ENCODE measurements at regions not wholly inside any gene's neighbourhood (a gene's known extent, or its start where the extent isn't known, plus 50 kb on each side); places are given as distances from the start of the nearest gene placed in this dataset.

GRCh38 chr5:44927115-44927733 lies 118.5 kb downstream of the MRPS30 start:
- ChIA-PET POLR2A (no interaction called here), CTCF (no interaction called here)
- no peaks in the 10 kb centered on the region for H3K4me1 ChIP-seq
- TF ChIP-seq ATOH8 (CRISPR knock-in tag; IDR thresholded peaks at IDR 0.05; ENCODE audit: low read depth) (no peak), RARB (CRISPR knock-in tag; IDR thresholded peaks at IDR 0.05) (no peak)
- H3K9me3 ChIP-seq, result no peaks in the 10 kb centered on the region
- H3K27ac ChIP-seq, result no peak overlapping the region
- 34% methylated on average over 3 of the region's 3 CpGs for WGBS (ENCODE audit: missing lambda C conversion rate)
- no peak overlapping the region for H3K4me3 ChIP-seq
- no peak overlapping the region for H3K4me2 ChIP-seq
- no peak for DNase-seq (ENCODE audit: low read depth in 1 of 2, low spot score in 1 of 2)
- no peak for FAIRE-seq
- ATAC-seq, result no peak

- Histone ChIP-seq H3K4me1 (no peaks in the 10 kb centered on the region), H3K9me3 (no peaks in the 10 kb centered on the region; the same call in 2 of the 3 replicates), H3K4me2 (no peak overlapping the region), H3K27ac (no peak overlapping the region), H3K4me3 (no peak overlapping the region)
- TF ChIP-seq GATA3 (IDR thresholded peaks at IDR 0.05; ENCODE audit: borderline replicate concordance) (no peak), JUN (IDR thresholded peaks at IDR 0.05) (no peak), REST (IDR thresholded peaks at IDR 0.05) (no peak), FOSB (CRISPR knock-in tag; IDR thresholded peaks at IDR 0.05) (no peak), HMGXB4 (CRISPR knock-in tag; IDR thresholded peaks at IDR 0.05; ENCODE audit: borderline replicate concordance) (no peak), POLR2AphosphoS2 (conservative IDR thresholded peaks at IDR 0.05; ENCODE audit: low read length) (no peak), POLR2A (IDR thresholded peaks at IDR 0.05; ENCODE audit: low read length) (no peak), JUNB (IDR thresholded peaks at IDR 0.05) (no peak), MAFK (IDR thresholded peaks at IDR 0.05; ENCODE audit: partially characterized antibody) (no peak), EP300 (IDR thresholded peaks at IDR 0.05) (no peak), HOXB5 (CRISPR knock-in tag; IDR thresholded peaks at IDR 0.05) (no peak), HEYL (CRISPR knock-in tag; IDR thresholded peaks at IDR 0.05) (no peak), NPAS2 (CRISPR knock-in tag; IDR thresholded peaks at IDR 0.05; ENCODE audit: borderline replicate concordance) (no peak)
- ChIA-PET CTCF (no interaction called here), POLR2A (no interaction called here)
- no peak for ATAC-seq
- FAIRE-seq, result no peak
- WGBS (ENCODE audit: missing lambda C conversion rate), result 15% methylated on average over 3 of the region's 3 CpGs
- DNase-seq (ENCODE audit: low read depth in 1 of 2, low spot score in 1 of 2), result no peak
These were observed 124.3 kb downstream of the MRPS30 start for GRCh38 chr5:44932922-44933585.

- DNase-seq (ENCODE audit: low read depth in 1 of 2, low spot score in 1 of 2) (no peak), ATAC-seq (no peak), FAIRE-seq (no peak)
- ChIA-PET CTCF (interaction anchor here (1.5 kb wide), 1 partner anchor 10 kb away, joined by 3 read pairs; no protein-coding TSS in a partner anchor), POLR2A (no interaction called here)
- H3K4me1 ChIP-seq, result no peaks in the 10 kb centered on the region
- H3K27ac ChIP-seq, result no peak overlapping the region
- H3K4me3 ChIP-seq, result no peak overlapping the region
- H3K9me3 ChIP-seq, result no peaks in the 10 kb centered on the region; the same call in 2 of the 3 replicates
- no peak overlapping the region for H3K4me2 ChIP-seq
- whole genome bisulfite sequencing (ENCODE audit: missing lambda C conversion rate), result 3% methylated on average over 3 of the region's 3 CpGs
- TF ChIP-seq HOXB13 (CRISPR knock-in tag; IDR thresholded peaks at IDR 0.05; ENCODE audit: low read depth), result no peak
- no peak for TF ChIP-seq MAZ (IDR thresholded peaks at IDR 0.05; ENCODE audit: borderline replicate concordance, low read depth, low read length)
- no peak for TF ChIP-seq EHF (CRISPR knock-in tag; IDR thresholded peaks at IDR 0.05)
- TF ChIP-seq RNF2 (IDR thresholded peaks at IDR 0.05; ENCODE audit: borderline replicate concordance, low read depth), result no peak
- TF ChIP-seq ESRRA (IDR thresholded peaks at IDR 0.05; ENCODE audit: borderline replicate concordance, low read length), result no peak
- no peak for TF ChIP-seq JUN (IDR thresholded peaks at IDR 0.05)
- TF ChIP-seq CTCF (IDR thresholded peaks at IDR 0.05), result no peak
- no peak for TF ChIP-seq KDM1A (IDR thresholded peaks at IDR 0.05; ENCODE audit: low read depth)
- TF ChIP-seq SREBF2 (IDR thresholded peaks at IDR 0.05), result no peak
- TF ChIP-seq KDM5A (IDR thresholded peaks at IDR 0.05), result no peak
- TF ChIP-seq NR3C1 (IDR thresholded peaks at IDR 0.05), result no peak
- TF ChIP-seq ZNF302 (CRISPR knock-in tag; IDR thresholded peaks at IDR 0.05), result no peak
- no peak for TF ChIP-seq ZSCAN20 (CRISPR knock-in tag; IDR thresholded peaks at IDR 0.05)
- no peak for TF ChIP-seq GATA3 (IDR thresholded peaks at IDR 0.05; ENCODE audit: borderline replicate concordance)
- TF ChIP-seq FOXS1 (CRISPR knock-in tag; IDR thresholded peaks at IDR 0.05), result no peak
These were observed 124.9 kb downstream of the MRPS30 start for GRCh38 chr5:44933686-44934085.
